ENCODE measurements at regions not wholly inside any gene's neighbourhood (a gene's known extent, or its start where the extent isn't known, plus 50 kb on each side); places are given as distances from the start of the nearest gene placed in this dataset.

GRCh38 chr18:10057401-10057893 is 143.6 kb downstream of the VAPA start:
- Histone ChIP-seq H2AFZ (ENCODE audit: low read length) (no peak overlapping the region), H3K36me3 (ENCODE audit: insufficient read depth, low read length) (no peaks in the 10 kb centered on the region)

GRCh38 chr18:10057894-10058791 is 144.3 kb downstream of the VAPA start:
- no peaks in the 10 kb centered on the region for H3K9me2 ChIP-seq (replicated peaks; ENCODE audit: low read depth, low read length)
- H2AFZ ChIP-seq (ENCODE audit: low read length), result no peak overlapping the region
- H3K79me2 ChIP-seq (ENCODE audit: insufficient read depth, low read length), result no peaks in the 10 kb centered on the region
- TF ChIP-seq EZH2phosphoT487 (IDR thresholded peaks at IDR 0.05; ENCODE audit: borderline replicate concordance), result no peak
- TF ChIP-seq CTCF (conservative IDR thresholded peaks at IDR 0.05; ENCODE audit: low read length), result no peak
- H4K20me1 ChIP-seq (ENCODE audit: insufficient read depth, low read length, poor library complexity, severe bottlenecking), result no peaks in the 10 kb centered on the region
- H3K27me3 ChIP-seq (ENCODE audit: insufficient read depth, low read length, poor library complexity, severe bottlenecking), result no peaks in the 10 kb centered on the region
- H3K4me3 ChIP-seq (ENCODE audit: low read length, poor library complexity, severe bottlenecking), result no peak overlapping the region
- H3K4me2 ChIP-seq (ENCODE audit: low read depth, low read length, poor library complexity, severe bottlenecking), result no peak overlapping the region
- peaks cover 7% of the 10 kb centered on the region for H3K4me1 ChIP-seq (ENCODE audit: insufficient read depth, low read length, poor library complexity, severe bottlenecking)
- no peaks in the 10 kb centered on the region for H3K36me3 ChIP-seq (ENCODE audit: insufficient read depth, low read length)
- H3K9ac ChIP-seq (ENCODE audit: low read depth, low read length, poor library complexity, severe bottlenecking), result no peak overlapping the region
- no peaks in the 10 kb centered on the region for H3F3A ChIP-seq (ENCODE audit: low read depth)
- H3K9me3 ChIP-seq (ENCODE audit: insufficient read depth, low read depth, low read length), result no peaks in the 10 kb centered on the region

More at GRCh38 chr18:10057401-10057893, 143.6 kb downstream of the VAPA start:
- no peaks in the 10 kb centered on the region for H3K9me3 ChIP-seq (ENCODE audit: insufficient read depth, low read depth, low read length)
- TF ChIP-seq EZH2phosphoT487 (IDR thresholded peaks at IDR 0.05; ENCODE audit: borderline replicate concordance) (no peak), CTCF (conservative IDR thresholded peaks at IDR 0.05; ENCODE audit: low read length) (no peak)
- H3K79me2 ChIP-seq (ENCODE audit: insufficient read depth, low read length), result no peaks in the 10 kb centered on the region
- H3K4me2 ChIP-seq (ENCODE audit: low read depth, low read length, poor library complexity, severe bottlenecking), result no peak overlapping the region
- H4K20me1 ChIP-seq (ENCODE audit: insufficient read depth, low read length, poor library complexity, severe bottlenecking), result no peaks in the 10 kb centered on the region
- H3K27me3 ChIP-seq (ENCODE audit: insufficient read depth, low read length, poor library complexity, severe bottlenecking), result no peaks in the 10 kb centered on the region
- no peaks in the 10 kb centered on the region for H3F3A ChIP-seq (ENCODE audit: low read depth)
- H3K4me3 ChIP-seq (ENCODE audit: low read length, poor library complexity, severe bottlenecking), result no peak overlapping the region
- H3K9me2 ChIP-seq (replicated peaks; ENCODE audit: low read depth, low read length), result no peaks in the 10 kb centered on the region
- no peak overlapping the region for H3K9ac ChIP-seq (ENCODE audit: low read depth, low read length, poor library complexity, severe bottlenecking)
- H3K4me1 ChIP-seq (ENCODE audit: insufficient read depth, low read length, poor library complexity, severe bottlenecking), result peaks cover 7% of the 10 kb centered on the region

GRCh38 chr18:10059610-10060468 is 146.0 kb downstream of the VAPA start:
- Histone ChIP-seq H2AFZ (ENCODE audit: low read length) (no peak overlapping the region), H3K4me3 (ENCODE audit: low read length, poor library complexity, severe bottlenecking) (no peak overlapping the region), H3K9me3 (ENCODE audit: insufficient read depth, low read depth, low read length) (no peaks in the 10 kb centered on the region), H3K9me2 (replicated peaks; ENCODE audit: low read depth, low read length) (no peaks in the 10 kb centered on the region), H4K20me1 (ENCODE audit: insufficient read depth, low read length, poor library complexity, severe bottlenecking) (no peaks in the 10 kb centered on the region), H3F3A (ENCODE audit: low read depth) (no peaks in the 10 kb centered on the region), H3K4me1 (ENCODE audit: insufficient read depth, low read length, poor library complexity, severe bottlenecking) (peaks cover 7% of the 10 kb centered on the region), H3K4me2 (ENCODE audit: low read depth, low read length, poor library complexity, severe bottlenecking) (no peak overlapping the region), H3K36me3 (ENCODE audit: insufficient read depth, low read length) (no peaks in the 10 kb centered on the region), H3K27me3 (ENCODE audit: insufficient read depth, low read length, poor library complexity, severe bottlenecking) (no peaks in the 10 kb centered on the region), H3K79me2 (ENCODE audit: insufficient read depth, low read length) (no peaks in the 10 kb centered on the region), H3K9ac (ENCODE audit: low read depth, low read length, poor library complexity, severe bottlenecking) (no peak overlapping the region)
- TF ChIP-seq CTCF (conservative IDR thresholded peaks at IDR 0.05; ENCODE audit: low read length) (no peak), EZH2phosphoT487 (IDR thresholded peaks at IDR 0.05; ENCODE audit: borderline replicate concordance) (no peak)
